A673 (cell line): ENCODE measurements at regions not wholly inside any gene's neighbourhood (a gene's known extent, or its start where the extent isn't known, plus 50 kb on each side); places are given as distances from the start of the nearest gene placed in this dataset.

ENCODE experiments used
- BruUV-seq: library from RNA; stranded (reverse); fragments of 400-500 nt; replicated peaks from 2 replicates; lab custom pipeline; 2021; lab: Mats Ljungman, UMichigan
- CTCF ChIA-PET: fragments of 300-600 bp; sonication (Branson Sonifier 250); formaldehyde crosslinking; loops from one replicate; lab custom pipeline; 2022; ENCODE audit warnings: antibody characterized with exemption; lab: Charles Lee
- POLR2A ChIA-PET: fragments of 300-600 bp; sonication (Branson Sonifier 250); formaldehyde crosslinking; loops from one replicate; lab custom pipeline; 2022; ENCODE audit warnings: antibody characterized with exemption; ENCODE audit not compliant: low non-redundant PET; lab: Charles Lee
- DNase-seq: peaks from one replicate; pipeline ENCODE4 v3.0.0-alpha.2; 2015; ENCODE audit warnings: low spot score
- H3K27ac ChIP-seq: fragments of 200-600 bp; sonication (generic); 2 replicates; pipeline ENCODE4 v1.5.1; 2016; ENCODE audit warnings: mixed run types, low read depth, mild to moderate bottlenecking, mixed read lengths, antibody characterized with exemption, low read length; ENCODE audit not compliant: poor library complexity, severe bottlenecking
- H3K27me3 ChIP-seq: fragments of 200-600 bp; sonication (generic); replicated peaks from 2 replicates; pipeline ENCODE4 v1.6.1; 2017; ENCODE audit warnings: mixed run types, low read depth, mild to moderate bottlenecking, mixed read lengths, antibody characterized with exemption, low read length; ENCODE audit not compliant: insufficient read depth, poor library complexity
- H3K36me3 ChIP-seq: fragments of 200-600 bp; sonication (generic); 2 replicates; pipeline ENCODE4 v1.6.1; 2016; ENCODE audit warnings: mixed run types, mild to moderate bottlenecking, mixed read lengths, antibody characterized with exemption, low read length; ENCODE audit not compliant: insufficient read depth, poor library complexity, severe bottlenecking
- H3K4me1 ChIP-seq: fragments of 200-600 bp; sonication (generic); 2 replicates; pipeline ENCODE4 v1.6.1; 2017; ENCODE audit warnings: mixed run types, mild to moderate bottlenecking, mixed read lengths, antibody characterized with exemption, low read length; ENCODE audit not compliant: insufficient read depth, poor library complexity, severe bottlenecking
- H3K4me3 ChIP-seq: fragments of 200-600 bp; sonication (generic); 2 replicates; pipeline ENCODE4 v1.5.1; 2016; ENCODE audit warnings: low read depth, mixed run types, mild to moderate bottlenecking, mixed read lengths, low read length; ENCODE audit not compliant: poor library complexity, severe bottlenecking
- H3K9me3 ChIP-seq: fragments of 200-600 bp; sonication (generic); 2 replicates; pipeline ENCODE4 v1.6.1; 2016; ENCODE audit warnings: mixed run types, low read depth, mild to moderate bottlenecking, mixed read lengths, antibody characterized with exemption, low read length; ENCODE audit not compliant: poor library complexity, severe bottlenecking
- EZH2 ChIP-seq: fragments of 200-600 bp; sonication (generic); IDR thresholded peaks from 2 replicates; pipeline ENCODE4 v1.6.1; 2017; ENCODE audit warnings: borderline replicate concordance, low read depth, mild to moderate bottlenecking, mixed read lengths, antibody characterized with exemption, low read length; ENCODE audit not compliant: poor library complexity, severe bottlenecking
- intact Hi-C: fragments of 100-400 bp; cut with micrococcal nuclease; formaldehyde crosslinking; loops from one replicate; pipeline ENCODE4 v1.10.0; 2022; ENCODE audit not compliant: unreplicated experiment
- TF ChIP-seq, protein P1 (sequence below): fragments of 300-800, 200-600 bp; sonication (generic); conservative IDR thresholded peaks from 2 replicates; pipeline ENCODE4 v1.5.1; 2017; ENCODE audit warnings: low read depth, mild to moderate bottlenecking, antibody characterized with exemption, low read length, moderate library complexity, mixed read lengths

DNA sequence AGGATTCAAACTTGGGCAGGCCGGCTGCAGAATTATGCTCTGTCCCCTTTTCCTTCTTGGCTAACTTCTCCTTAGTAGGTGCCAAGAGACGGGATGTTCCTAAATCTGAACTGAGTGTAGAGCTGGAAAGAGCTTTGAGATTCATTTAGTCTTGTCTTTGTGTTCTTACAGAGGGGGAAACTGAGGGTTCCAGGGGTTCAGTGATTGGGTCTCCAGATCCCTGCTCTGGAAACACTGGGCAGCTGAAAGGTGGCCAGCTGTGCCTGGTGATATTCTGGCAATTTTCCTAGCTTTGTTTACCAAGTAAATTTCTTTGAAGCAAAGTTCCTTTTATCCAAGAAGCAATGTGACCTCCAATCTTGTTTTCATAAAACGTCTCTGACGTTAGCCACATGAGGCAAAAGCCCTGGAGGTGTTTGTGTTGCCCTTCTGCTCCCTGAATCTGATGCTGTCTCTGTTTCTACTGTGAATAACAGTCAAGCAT, 288.7 kb downstream of the ZSWIM6 start:
- H3K4me1 ChIP-seq = no peaks in the 10 kb centered on the region
- H3K27ac ChIP-seq = no peak overlapping the region
- H3K9me3 ChIP-seq = no peaks in the 10 kb centered on the region
- CTCF ChIA-PET = no interaction called here
- no peak overlapping the region for H3K4me3 ChIP-seq
- no TSS peak for BruUV-seq
- no peak for DNase-seq
- POLR2A ChIA-PET = no interaction called here
- H3K36me3 ChIP-seq = no peaks in the 10 kb centered on the region
- intact Hi-C loops = no loop called here
- H3K27me3 ChIP-seq = no peaks in the 10 kb centered on the region
- no peak for TF ChIP-seq EZH2
- TF ChIP-seq, protein P1, sequence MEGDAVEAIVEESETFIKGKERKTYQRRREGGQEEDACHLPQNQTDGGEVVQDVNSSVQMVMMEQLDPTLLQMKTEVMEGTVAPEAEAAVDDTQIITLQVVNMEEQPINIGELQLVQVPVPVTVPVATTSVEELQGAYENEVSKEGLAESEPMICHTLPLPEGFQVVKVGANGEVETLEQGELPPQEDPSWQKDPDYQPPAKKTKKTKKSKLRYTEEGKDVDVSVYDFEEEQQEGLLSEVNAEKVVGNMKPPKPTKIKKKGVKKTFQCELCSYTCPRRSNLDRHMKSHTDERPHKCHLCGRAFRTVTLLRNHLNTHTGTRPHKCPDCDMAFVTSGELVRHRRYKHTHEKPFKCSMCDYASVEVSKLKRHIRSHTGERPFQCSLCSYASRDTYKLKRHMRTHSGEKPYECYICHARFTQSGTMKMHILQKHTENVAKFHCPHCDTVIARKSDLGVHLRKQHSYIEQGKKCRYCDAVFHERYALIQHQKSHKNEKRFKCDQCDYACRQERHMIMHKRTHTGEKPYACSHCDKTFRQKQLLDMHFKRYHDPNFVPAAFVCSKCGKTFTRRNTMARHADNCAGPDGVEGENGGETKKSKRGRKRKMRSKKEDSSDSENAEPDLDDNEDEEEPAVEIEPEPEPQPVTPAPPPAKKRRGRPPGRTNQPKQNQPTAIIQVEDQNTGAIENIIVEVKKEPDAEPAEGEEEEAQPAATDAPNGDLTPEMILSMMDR = no peak

DNA sequence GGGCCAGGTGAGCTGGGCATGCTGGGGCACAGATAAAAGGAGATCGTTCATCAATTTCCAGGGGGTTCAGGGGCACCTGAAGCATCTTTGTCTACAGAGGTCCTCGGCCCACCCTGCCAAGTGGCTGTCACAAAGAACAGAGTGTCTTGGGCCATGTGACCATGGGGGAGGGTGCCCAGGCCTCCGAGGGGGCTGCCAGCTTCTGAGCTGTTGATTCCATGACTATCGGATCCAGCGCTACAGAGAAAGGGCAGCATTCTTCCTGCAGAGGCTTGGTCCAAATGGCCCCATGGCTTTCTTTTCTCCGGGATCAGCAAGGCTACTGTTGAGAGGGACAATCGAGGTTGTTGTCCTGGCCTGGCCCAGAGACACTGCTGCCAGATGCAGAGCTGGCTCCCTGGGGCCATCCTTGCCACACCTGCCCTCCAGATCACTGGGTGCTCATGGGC, 289.2 kb downstream of the ZSWIM6 start:
- DNase-seq = no peak
- no peak overlapping the region for H3K27ac ChIP-seq
- no TSS peak for BruUV-seq
- CTCF ChIA-PET = no interaction called here
- intact Hi-C loops = no loop called here
- no peak for TF ChIP-seq EZH2
- TF ChIP-seq, protein P1 = no peak
- H3K36me3 ChIP-seq = no peaks in the 10 kb centered on the region
- H3K27me3 ChIP-seq = no peaks in the 10 kb centered on the region
- H3K9me3 ChIP-seq = no peaks in the 10 kb centered on the region
- no peak overlapping the region for H3K4me3 ChIP-seq
- POLR2A ChIA-PET = no interaction called here
- H3K4me1 ChIP-seq = no peaks in the 10 kb centered on the region

- no TSS peak for BruUV-seq
- POLR2A ChIA-PET = no interaction called here
- no peaks in the 10 kb centered on the region for H3K36me3 ChIP-seq
- no peak overlapping the region for H3K4me3 ChIP-seq
- CTCF ChIA-PET = no interaction called here
- H3K9me3 ChIP-seq = no peaks in the 10 kb centered on the region
- H3K4me1 ChIP-seq = no peaks in the 10 kb centered on the region
- H3K27ac ChIP-seq = no peak overlapping the region
- H3K27me3 ChIP-seq = no peaks in the 10 kb centered on the region
- DNase-seq = no peak
- intact Hi-C loops = no loop called here
- TF ChIP-seq EZH2 = no peak
- TF ChIP-seq, protein P1 = no peak
Observed at GRCh38 chr5:61622156-61622555, 290.1 kb downstream of the ZSWIM6 start.
